ENCODE measurements at regions not wholly inside any gene's neighbourhood (a gene's known extent, or its start where the extent isn't known, plus 50 kb on each side); places are given as distances from the start of the nearest gene placed in this dataset.

DNA sequence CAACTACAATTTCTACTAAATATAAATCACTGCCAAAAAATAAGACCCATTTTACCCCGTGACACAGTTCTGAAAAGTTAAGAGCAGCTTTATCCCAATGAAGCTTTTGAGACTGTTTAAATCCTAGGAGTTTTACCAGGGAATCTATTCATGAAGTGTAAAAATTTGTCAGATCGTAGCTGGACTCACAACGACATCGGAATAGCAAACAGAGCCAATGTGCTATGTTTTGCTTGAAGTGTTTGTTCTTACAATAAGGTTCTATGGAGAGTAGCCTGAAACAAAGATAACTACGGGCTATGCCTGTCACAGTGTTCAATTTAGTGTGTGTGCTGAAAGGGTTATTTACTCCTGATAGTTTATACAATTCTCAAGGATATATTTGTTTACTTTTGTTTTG lies 78.5 kb upstream of the L3MBTL4 start:
- Histone ChIP-seq H3K9me3 (no peaks in the 10 kb centered on the region), H3K4me1 (no peaks in the 10 kb centered on the region), H3K27me3 (no peaks in the 10 kb centered on the region), H3K27ac (no peak overlapping the region), H3K4me3 (no peak overlapping the region), H3K36me3 (no peaks in the 10 kb centered on the region)
- TF ChIP-seq POLR2A (IDR thresholded peaks at IDR 0.05) = no peak
- TF ChIP-seq, protein P1, sequence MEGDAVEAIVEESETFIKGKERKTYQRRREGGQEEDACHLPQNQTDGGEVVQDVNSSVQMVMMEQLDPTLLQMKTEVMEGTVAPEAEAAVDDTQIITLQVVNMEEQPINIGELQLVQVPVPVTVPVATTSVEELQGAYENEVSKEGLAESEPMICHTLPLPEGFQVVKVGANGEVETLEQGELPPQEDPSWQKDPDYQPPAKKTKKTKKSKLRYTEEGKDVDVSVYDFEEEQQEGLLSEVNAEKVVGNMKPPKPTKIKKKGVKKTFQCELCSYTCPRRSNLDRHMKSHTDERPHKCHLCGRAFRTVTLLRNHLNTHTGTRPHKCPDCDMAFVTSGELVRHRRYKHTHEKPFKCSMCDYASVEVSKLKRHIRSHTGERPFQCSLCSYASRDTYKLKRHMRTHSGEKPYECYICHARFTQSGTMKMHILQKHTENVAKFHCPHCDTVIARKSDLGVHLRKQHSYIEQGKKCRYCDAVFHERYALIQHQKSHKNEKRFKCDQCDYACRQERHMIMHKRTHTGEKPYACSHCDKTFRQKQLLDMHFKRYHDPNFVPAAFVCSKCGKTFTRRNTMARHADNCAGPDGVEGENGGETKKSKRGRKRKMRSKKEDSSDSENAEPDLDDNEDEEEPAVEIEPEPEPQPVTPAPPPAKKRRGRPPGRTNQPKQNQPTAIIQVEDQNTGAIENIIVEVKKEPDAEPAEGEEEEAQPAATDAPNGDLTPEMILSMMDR (IDR thresholded peaks at IDR 0.05) = no peak
- no peak for DNase-seq

DNA sequence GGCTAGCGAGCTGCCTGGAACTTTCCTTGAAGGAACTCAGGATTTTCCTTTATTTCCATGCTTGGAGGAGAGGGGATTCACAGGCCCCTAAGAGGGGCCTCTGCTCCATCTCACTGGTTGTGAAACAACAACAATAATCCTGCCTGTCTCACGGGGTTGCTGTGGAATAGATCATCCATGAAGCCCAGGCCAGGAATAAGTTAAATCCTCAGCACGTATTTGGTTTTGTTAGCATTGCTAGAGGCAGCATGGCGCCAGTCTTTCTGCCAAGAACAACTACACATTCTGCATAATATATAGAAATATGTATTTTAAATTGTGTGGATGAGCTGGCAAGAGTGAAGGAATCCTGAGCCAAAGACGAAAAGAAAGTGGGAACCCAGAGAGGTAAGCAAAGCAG lies 80.8 kb upstream of the L3MBTL4 start:
- Histone ChIP-seq H3K27ac (no peak overlapping the region), H3K9me3 (no peaks in the 10 kb centered on the region), H3K4me1 (no peaks in the 10 kb centered on the region), H3K36me3 (no peaks in the 10 kb centered on the region), H3K4me3 (no peak overlapping the region), H3K27me3 (no peaks in the 10 kb centered on the region)
- no peak for DNase-seq
- TF ChIP-seq, protein P1 (IDR thresholded peaks at IDR 0.05) = no peak
- TF ChIP-seq POLR2A (IDR thresholded peaks at IDR 0.05) = no peak

DNA sequence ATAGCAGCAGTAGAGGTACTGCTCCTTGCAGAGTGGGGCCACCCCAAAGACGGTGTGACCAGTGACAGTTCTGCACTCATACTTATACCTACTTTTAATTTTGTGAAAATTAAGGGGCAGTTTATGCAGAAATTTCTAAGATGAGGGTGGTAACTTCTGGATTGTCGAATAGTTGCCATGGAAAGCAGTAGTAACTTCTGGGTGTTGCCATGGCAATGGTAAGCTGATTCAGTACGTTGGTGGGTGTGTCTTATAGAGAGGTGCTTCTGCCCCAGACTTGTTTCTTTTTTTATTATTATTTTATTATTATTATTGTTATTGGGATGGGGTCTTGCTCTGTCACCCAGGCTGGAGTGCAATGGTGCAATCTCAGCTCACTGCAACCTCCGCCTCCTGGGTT lies 82.8 kb upstream of the L3MBTL4 start:
- Histone ChIP-seq H3K9me3 (no peaks in the 10 kb centered on the region), H3K4me1 (no peaks in the 10 kb centered on the region), H3K27ac (no peak overlapping the region), H3K36me3 (no peaks in the 10 kb centered on the region), H3K27me3 (no peaks in the 10 kb centered on the region), H3K4me3 (no peak overlapping the region)
- no peak for DNase-seq
- TF ChIP-seq, protein P1 (IDR thresholded peaks at IDR 0.05) = no peak
- TF ChIP-seq POLR2A (IDR thresholded peaks at IDR 0.05) = no peak

DNA sequence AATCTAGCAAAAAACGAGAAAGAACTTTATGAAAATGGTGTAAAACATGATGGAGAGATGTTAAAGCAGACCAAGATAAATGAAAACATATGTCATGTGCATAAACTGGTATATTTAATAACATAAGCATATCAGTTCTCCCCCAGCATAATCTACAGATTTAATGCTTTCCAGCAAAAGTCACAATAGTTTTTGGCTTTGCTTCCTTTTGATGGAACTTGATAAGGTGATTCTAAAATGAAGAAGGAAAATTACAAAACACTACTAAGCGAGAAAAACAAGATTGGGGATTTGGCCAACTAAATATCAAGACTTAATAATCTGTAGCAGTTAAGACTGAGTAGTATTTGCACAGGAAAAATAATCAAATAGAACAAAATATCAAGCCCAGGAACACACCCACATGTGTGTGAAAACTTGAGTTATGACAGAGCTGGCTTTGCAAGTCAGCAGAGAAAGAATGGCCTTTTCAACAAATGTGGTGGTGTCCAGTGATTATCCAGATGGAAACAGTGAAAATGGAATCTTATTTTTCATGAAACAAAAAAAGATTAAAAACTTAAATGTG lies 83.7 kb upstream of the L3MBTL4 start:
- no peaks in the 10 kb centered on the region for H3K36me3 ChIP-seq
- DNase-seq = no peak
- no peaks in the 10 kb centered on the region for H3K9me3 ChIP-seq
- no peak overlapping the region for H3K4me3 ChIP-seq
- no peak for TF ChIP-seq POLR2A (IDR thresholded peaks at IDR 0.05)
- TF ChIP-seq, protein P1 (IDR thresholded peaks at IDR 0.05) = no peak
- no peak overlapping the region for H3K27ac ChIP-seq
- H3K27me3 ChIP-seq = no peaks in the 10 kb centered on the region
- no peaks in the 10 kb centered on the region for H3K4me1 ChIP-seq

DNA sequence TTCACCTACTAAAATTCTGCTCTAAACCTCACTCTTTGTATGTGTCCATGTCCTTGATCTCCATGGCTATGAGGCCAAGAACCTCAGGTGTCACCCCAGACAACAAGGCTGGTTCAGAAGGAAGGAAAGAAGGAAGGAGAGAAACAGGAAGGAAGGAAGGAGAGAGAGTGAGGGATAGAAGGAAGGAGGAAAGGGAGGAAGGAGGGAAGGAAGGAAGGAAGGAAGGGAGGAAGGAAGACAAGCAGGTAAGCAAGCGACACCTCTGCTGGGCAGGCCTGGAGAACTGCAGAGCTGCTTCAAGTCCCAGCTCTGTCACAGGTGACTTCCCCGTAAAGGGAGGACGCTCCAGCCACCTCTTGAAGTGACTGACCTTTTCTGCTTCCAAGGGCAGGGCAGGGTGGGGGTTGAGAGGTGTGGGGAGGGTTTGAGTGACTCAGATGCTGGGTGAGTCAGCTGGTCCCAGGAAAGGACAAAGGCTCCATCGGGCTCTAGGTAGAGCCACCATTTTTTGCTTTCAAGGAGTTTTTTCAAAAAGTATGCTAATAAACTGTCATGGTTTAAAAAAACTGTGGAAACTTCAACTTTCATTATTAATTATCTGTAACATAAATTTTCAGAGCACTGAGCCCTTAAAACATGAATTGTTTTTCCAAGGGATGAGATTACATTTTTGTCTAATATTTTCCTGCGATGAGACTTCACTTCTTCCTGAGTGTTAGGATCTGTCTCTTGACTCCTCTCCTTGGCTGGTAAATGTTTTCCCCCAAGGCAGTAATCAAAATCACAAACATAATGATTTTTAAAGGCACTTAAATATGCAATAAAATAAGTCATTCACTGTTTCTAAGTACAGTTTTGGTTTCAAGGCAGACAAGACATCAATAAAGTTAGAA lies 90.1 kb upstream of the L3MBTL4 start:
- DNase-seq = no peak
- Histone ChIP-seq H3K4me1 (no peaks in the 10 kb centered on the region), H3K9me3 (no peaks in the 10 kb centered on the region), H3K4me3 (no peak overlapping the region), H3K27ac (no peak overlapping the region), H3K27me3 (no peaks in the 10 kb centered on the region), H3K36me3 (no peaks in the 10 kb centered on the region)
- TF ChIP-seq, protein P1 (IDR thresholded peaks at IDR 0.05) = no peak
- TF ChIP-seq POLR2A (IDR thresholded peaks at IDR 0.05) = no peak
